Naive thymus-derived CD8-positive, alpha-beta T cell (primary cell): ENCODE measurements at regions not wholly inside any gene's neighbourhood (a gene's known extent, or its start where the extent isn't known, plus 50 kb on each side); places are given as distances from the start of the nearest gene placed in this dataset.
"Not testable (repeated sequence)": the region's sequence is repeated elsewhere in the genome, so short reads cannot be mapped to it uniquely, and the experiment has no call there.

Source experiments
- ATAC-seq, 2 donors: fragments of 150-1000 bp; cut with Tn5 transposase in 1 of 2; sonication (Bioruptor Pico), chemical (Tn5 transposase) in 1 of 2; 1 replicate in 1 of 2; 2 replicates in 1 of 2; pipeline ENCODE4 v1.10.0; 2021; ENCODE audit warnings: mild to moderate bottlenecking in 2 of 2, moderate library complexity in 2 of 2
- POLR2A ChIA-PET: fragments of 350-600 bp; sonication (Branson Sonifier 250); formaldehyde crosslinking; loops from one replicate; lab custom pipeline; 2021; ENCODE audit warnings: antibody characterized with exemption; lab: Charles Lee
- DNase-seq, 10 donors: peaks; one replicate each; pipeline versions ENCODE4 v3.0.0 to v3.0.0-alpha.2; 2020 to 2022
- H3K27ac Mint-ChIP-seq, 10 donors: one replicate each; pipeline ENCODE4 v1.8.0; 2020 to 2022; ENCODE audit warnings: mild to moderate bottlenecking in 10 of 10, mixed read lengths in 10 of 10, moderate library complexity in 4 of 10, inconsistent platforms in 1 of 10
- H3K27me3 Mint-ChIP-seq, 5 donors: one replicate each; pipeline ENCODE4 v1.8.0; 2021 to 2022; ENCODE audit warnings: mixed read lengths in 5 of 5
- H3K36me3 Mint-ChIP-seq, 3 donors: one replicate each; pipeline ENCODE4 v1.8.0; 2020 to 2022; ENCODE audit warnings: mixed read lengths in 3 of 3, mild to moderate bottlenecking in 2 of 3, inconsistent platforms in 1 of 3
- H3K4me1 Mint-ChIP-seq, 4 donors: one replicate each; pipeline ENCODE4 v1.8.0; 2021 to 2022; ENCODE audit warnings: mixed read lengths in 4 of 4
- H3K4me3 Mint-ChIP-seq, 10 donors: one replicate each; pipeline ENCODE4 v1.8.0; 2020 to 2022; ENCODE audit warnings: mild to moderate bottlenecking in 10 of 10, mixed read lengths in 10 of 10, moderate library complexity in 6 of 10, inconsistent platforms in 1 of 10
- H3K9me3 Mint-ChIP-seq, 9 donors: one replicate each; pipeline ENCODE4 v1.8.0; 2020 to 2022; ENCODE audit warnings: mixed read lengths in 9 of 9, mild to moderate bottlenecking in 3 of 9, inconsistent platforms in 1 of 9, moderate library complexity in 1 of 9

GRCh38 chr2:14074691-14075090 lies 557.8 kb upstream of the LRATD1 start:
- DNase-seq (no peak), ATAC-seq (no peak)
- Mint-ChIP-seq H3K36me3 (no peaks in the 10 kb centered on the region), H3K4me3 (no peak overlapping the region), H3K27ac (no peak overlapping the region), H3K27me3 (no peaks in the 10 kb centered on the region), H3K9me3 (peaks cover 0 to 33% (median 8%) of the 10 kb centered on the region in 9 donors), H3K4me1 (no peaks in the 10 kb centered on the region)
- POLR2A ChIA-PET = no interaction called here

DNA sequence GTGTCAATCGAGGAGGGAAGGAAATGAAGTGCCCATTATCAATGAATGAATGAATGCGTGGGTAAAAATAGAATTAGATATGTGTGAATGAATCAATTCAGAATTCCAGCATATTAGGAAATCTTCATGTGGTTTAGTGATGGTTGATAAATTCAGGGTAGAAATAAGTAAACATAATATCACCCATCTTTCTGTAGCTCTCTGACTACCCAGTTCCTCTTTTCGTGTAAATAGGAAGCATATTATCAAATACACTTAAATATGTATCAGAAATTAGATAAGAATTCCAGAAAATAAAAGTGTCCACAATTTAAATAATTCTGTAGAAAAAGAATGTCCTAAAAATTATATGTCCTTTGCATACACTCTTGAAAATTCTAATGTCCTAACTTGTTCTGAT lies 552.9 kb upstream of the LRATD1 start:
- Mint-ChIP-seq H3K27ac (no peak overlapping the region), H3K36me3 (no peaks in the 10 kb centered on the region), H3K4me3 (no peak overlapping the region), H3K9me3 (peaks cover under 1 to 41% (median 4%) of the 10 kb centered on the region in 9 donors), H3K27me3 (no peaks in the 10 kb centered on the region), H3K4me1 (no peaks in the 10 kb centered on the region)
- POLR2A ChIA-PET = no interaction called here
- ATAC-seq (no peak), DNase-seq (no peak)

- no peaks in the 10 kb centered on the region for H3K4me1 Mint-ChIP-seq
- H3K27me3 Mint-ChIP-seq = no peaks in the 10 kb centered on the region
- no peak overlapping the region for H3K27ac Mint-ChIP-seq
- ATAC-seq = no peak
- H3K36me3 Mint-ChIP-seq = no peaks in the 10 kb centered on the region
- DNase-seq = no peak
- POLR2A ChIA-PET = no interaction called here
- H3K9me3 Mint-ChIP-seq = peaks cover 5 to 33% (median 18%) of the 10 kb centered on the region in 9 donors
- H3K4me3 Mint-ChIP-seq = no peak overlapping the region
Measured at GRCh38 chr2:14081521-14081920, 551.0 kb upstream of the LRATD1 start.

DNA sequence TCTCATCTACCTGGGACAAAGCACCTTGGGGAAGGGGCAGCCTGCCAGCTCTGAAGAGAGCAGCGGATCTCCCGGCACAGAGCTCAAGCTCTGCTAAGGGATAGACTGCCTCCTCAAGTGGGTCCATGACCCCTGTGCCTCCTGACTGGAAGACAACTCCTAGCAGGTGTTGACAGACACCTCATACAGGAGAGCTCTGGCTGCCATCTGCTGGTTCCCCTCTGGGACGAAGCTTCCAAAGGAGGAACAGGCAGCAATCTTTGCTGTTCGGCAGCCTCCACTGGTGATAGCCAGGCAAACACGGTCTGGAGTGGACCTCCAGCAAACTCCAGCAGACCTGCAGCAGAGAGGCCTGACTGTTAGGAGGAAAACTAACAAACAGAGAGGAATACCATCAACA lies 549.9 kb upstream of the LRATD1 start:
- POLR2A ChIA-PET = no interaction called here
- Mint-ChIP-seq H3K27me3 (no peaks in the 10 kb centered on the region), H3K9me3 (peaks cover 7 to 33% (median 19%) of the 10 kb centered on the region in 9 donors), H3K4me1 (no peaks in the 10 kb centered on the region), H3K36me3 (no peaks in the 10 kb centered on the region), H3K27ac (no peak overlapping the region), H3K4me3 (no peak overlapping the region)
- no peak for ATAC-seq
- DNase-seq = no peak

- Mint-ChIP-seq H3K27ac (no peak overlapping the region), H3K4me1 (no peaks in the 10 kb centered on the region), H3K27me3 (no peaks in the 10 kb centered on the region), H3K9me3 (peaks cover 0 to 10% (median 4%) of the 10 kb centered on the region in 9 donors), H3K4me3 (no peak overlapping the region), H3K36me3 (no peaks in the 10 kb centered on the region)
- DNase-seq (no peak), ATAC-seq (no peak)
- POLR2A ChIA-PET = no interaction called here
Measured at GRCh38 chr2:14094592-14094991, 537.9 kb upstream of the LRATD1 start.

DNA sequence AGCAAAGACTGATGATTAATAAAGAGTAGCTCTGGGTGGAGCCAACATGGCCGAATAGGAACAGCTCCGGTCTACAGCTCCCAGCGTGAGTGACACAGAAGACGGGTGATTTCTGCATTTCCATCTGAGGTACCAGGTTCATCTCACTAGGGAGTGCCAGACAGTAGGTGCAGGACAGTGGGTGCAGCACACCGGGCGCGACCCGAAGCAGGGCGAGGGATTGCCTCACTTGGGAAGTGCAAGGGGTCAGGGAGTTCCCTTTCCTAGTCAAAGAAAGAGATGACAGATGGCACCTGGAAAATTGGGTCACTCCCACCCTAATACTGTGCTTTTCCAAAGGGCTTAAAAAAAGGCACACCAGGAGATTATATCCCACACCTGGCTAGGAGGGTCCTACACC lies 533.4 kb upstream of the LRATD1 start:
- H3K4me1 Mint-ChIP-seq, H3K36me3 Mint-ChIP-seq, H3K27ac Mint-ChIP-seq, POLR2A ChIA-PET, DNase-seq, H3K4me3 Mint-ChIP-seq, H3K27me3 Mint-ChIP-seq, ATAC-seq: not testable (repeated sequence)
- peaks cover 0 to 20% (median 3%) of the 10 kb centered on the region in 9 donors for H3K9me3 Mint-ChIP-seq

- POLR2A ChIA-PET = no interaction called here
- H3K9me3 Mint-ChIP-seq = peaks cover 0 to 10% (median 2%) of the 10 kb centered on the region in 9 donors
- no peaks in the 10 kb centered on the region for H3K27me3 Mint-ChIP-seq
- H3K36me3 Mint-ChIP-seq = no peaks in the 10 kb centered on the region
- H3K4me3 Mint-ChIP-seq = no peak overlapping the region
- H3K4me1 Mint-ChIP-seq = no peaks in the 10 kb centered on the region
- no peak overlapping the region for H3K27ac Mint-ChIP-seq
- ATAC-seq (no peak), DNase-seq (no peak)
Measured at GRCh38 chr2:14114275-14114674, 518.2 kb upstream of the LRATD1 start.

- H3K36me3 Mint-ChIP-seq = no peaks in the 10 kb centered on the region
- no peak overlapping the region for H3K27ac Mint-ChIP-seq
- no peaks in the 10 kb centered on the region for H3K27me3 Mint-ChIP-seq
- ATAC-seq (no peak), DNase-seq (no peak)
- no peak overlapping the region for H3K4me3 Mint-ChIP-seq
- peaks cover 0 to 14% (median 4%) of the 10 kb centered on the region in 9 donors for H3K9me3 Mint-ChIP-seq
- H3K4me1 Mint-ChIP-seq = no peaks in the 10 kb centered on the region
- POLR2A ChIA-PET = no interaction called here
Measured at GRCh38 chr2:14120376-14120775, 512.1 kb upstream of the LRATD1 start.

DNA sequence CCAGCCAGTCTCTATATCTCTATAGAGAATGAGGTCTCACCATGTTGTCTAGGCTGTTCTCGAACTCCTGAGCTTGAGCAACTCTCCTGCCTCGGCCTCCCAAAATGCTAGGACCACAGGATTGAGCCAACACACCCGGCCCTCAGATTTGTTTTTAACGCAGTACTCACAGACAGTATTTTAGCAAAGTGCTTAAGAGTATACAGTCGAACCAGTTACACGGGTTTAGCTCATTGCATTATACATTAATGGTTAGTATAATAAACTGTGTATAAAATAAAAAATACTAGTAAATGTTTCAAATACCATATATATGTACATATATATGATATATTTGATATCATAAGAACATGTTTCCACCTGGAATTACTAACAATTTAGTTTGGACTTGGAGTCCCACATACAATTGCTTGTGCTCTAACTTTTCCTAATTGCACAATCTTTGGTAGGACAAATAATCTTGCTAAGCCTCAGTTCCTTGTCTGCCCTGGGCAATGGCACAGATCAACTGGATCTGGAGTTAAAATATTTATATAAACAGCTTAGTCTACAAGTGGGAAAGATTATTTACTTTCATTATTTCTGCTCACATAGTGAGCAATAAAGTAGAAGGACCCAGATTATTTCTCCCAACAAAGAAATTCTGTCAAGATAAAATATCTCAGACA lies 508.9 kb upstream of the LRATD1 start:
- ATAC-seq (no peak), DNase-seq (no peak)
- peaks cover 0 to 20% (median 12%) of the 10 kb centered on the region in 9 donors for H3K9me3 Mint-ChIP-seq
- H3K36me3 Mint-ChIP-seq = peaks cover 0 to 4% (median 0%) of the 10 kb centered on the region in 3 donors
- H3K27ac Mint-ChIP-seq = no peak overlapping the region
- no peaks in the 10 kb centered on the region for H3K27me3 Mint-ChIP-seq
- POLR2A ChIA-PET = no interaction called here
- no peak overlapping the region for H3K4me3 Mint-ChIP-seq
- no peaks in the 10 kb centered on the region for H3K4me1 Mint-ChIP-seq

DNA sequence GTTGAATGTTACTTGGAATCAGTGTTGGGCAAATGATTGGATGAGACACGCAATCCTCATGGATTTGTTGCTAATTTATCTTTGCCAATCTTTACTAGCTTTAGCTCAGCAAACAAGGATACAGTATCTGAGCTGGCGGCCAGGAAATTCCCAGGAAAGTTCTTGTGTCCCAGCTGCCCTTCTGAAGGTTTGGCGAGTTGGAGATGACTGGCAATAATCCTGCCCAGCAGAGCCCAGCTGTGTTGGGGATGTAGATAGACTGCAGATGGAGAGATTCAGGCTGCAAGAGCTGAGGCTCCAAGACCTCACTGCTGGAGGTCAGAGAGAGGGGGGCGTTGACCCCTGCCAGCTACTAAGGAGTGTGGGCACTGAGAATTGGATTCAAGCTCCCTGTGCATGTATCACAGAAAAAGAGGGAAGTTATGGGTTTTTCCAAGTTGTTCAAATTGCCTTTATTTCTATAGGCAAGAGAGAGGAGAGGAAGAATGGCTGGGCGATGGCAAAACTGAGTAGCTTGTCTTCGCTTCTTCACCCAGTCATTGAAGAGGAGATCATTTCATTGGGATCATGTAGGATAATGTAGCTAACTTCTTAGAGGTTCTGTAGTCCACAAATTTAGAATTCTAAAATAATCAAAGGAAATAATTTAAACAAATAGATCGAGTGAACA lies 506.8 kb upstream of the LRATD1 start:
- Mint-ChIP-seq H3K9me3 (peaks cover 0 to 18% (median 10%) of the 10 kb centered on the region in 9 donors), H3K4me1 (no peaks in the 10 kb centered on the region), H3K36me3 (peaks cover 0 to 4% (median 0%) of the 10 kb centered on the region in 3 donors), H3K4me3 (no peak overlapping the region), H3K27ac (no peak overlapping the region), H3K27me3 (no peaks in the 10 kb centered on the region)
- DNase-seq (no peak), ATAC-seq (no peak)
- POLR2A ChIA-PET = no interaction called here

DNA sequence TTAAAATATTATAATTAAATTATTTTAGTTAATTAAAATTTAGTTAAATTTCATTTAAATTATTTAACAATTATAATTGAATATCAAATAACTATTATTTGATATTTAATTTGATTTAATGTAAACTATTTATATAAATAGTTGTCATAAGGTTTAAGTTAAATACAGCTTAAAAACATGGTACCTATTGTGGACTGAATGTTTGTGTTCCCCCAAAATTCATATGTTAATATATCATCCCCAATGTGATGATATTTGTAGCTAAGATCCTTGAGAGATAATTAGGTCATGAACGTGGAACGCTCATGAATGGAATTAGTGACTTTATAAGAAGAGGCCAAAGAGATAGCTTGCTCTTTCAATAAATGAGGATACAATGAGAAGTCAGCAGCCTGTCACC lies 505.7 kb upstream of the LRATD1 start:
- Mint-ChIP-seq H3K4me3 (no peak overlapping the region), H3K27me3 (no peaks in the 10 kb centered on the region), H3K36me3 (peaks cover 0 to 4% (median 0%) of the 10 kb centered on the region in 3 donors), H3K27ac (no peak overlapping the region), H3K9me3 (peaks cover 0 to 18% (median 8%) of the 10 kb centered on the region in 9 donors), H3K4me1 (no peaks in the 10 kb centered on the region)
- ATAC-seq (no peak), DNase-seq (no peak)
- POLR2A ChIA-PET = no interaction called here

DNA sequence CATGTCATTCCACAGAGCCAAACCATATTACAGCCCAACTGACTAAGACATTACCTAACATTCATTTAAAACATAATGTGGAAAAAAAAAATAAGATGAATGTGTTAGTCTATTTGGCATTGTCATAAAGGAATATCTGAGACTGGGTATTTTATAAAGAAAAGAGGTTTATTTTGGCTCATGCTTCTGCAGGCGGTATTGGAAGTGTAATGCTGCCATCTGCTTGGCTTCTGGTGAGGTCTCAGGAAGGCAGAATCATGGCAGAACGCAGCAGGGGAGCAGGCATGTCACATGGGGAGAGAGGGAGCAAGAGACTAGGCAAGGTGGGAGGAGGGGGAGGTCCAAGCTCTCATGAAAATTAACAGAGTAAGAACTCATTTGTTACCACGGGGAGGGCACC lies 504.8 kb upstream of the LRATD1 start:
- no peaks in the 10 kb centered on the region for H3K27me3 Mint-ChIP-seq
- no peaks in the 10 kb centered on the region for H3K4me1 Mint-ChIP-seq
- DNase-seq (no peak), ATAC-seq (no peak)
- peaks cover 0 to 4% (median 0%) of the 10 kb centered on the region in 3 donors for H3K36me3 Mint-ChIP-seq
- no peak overlapping the region for H3K4me3 Mint-ChIP-seq
- H3K9me3 Mint-ChIP-seq = peaks cover 0 to 23% (median 8%) of the 10 kb centered on the region in 9 donors
- H3K27ac Mint-ChIP-seq = peak overlapping the region in 1 of 10 donors; percentile 19
- POLR2A ChIA-PET = no interaction called here

DNA sequence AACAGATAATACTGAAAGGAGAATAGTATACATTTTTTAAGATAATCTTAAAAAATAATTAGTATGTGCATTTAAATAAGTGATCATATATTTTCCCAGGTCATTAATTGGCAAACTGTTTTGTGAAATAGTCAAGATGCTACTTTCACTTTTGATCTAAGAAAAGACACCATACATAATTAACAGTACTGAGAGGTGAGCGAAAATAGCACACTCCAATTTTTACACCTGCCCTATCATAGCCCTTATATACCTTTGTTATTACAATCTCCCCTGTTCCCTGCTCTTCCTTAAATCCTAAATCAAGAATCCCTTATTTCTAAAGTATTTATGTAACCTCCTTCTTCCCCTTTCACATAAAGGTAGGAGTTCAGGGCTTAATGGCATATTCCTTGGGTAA lies 500.1 kb upstream of the LRATD1 start:
- no peak for DNase-seq
- H3K4me1 Mint-ChIP-seq = no peaks in the 10 kb centered on the region
- POLR2A ChIA-PET = no interaction called here
- H3K9me3 Mint-ChIP-seq = peaks cover 0 to 42% (median 7%) of the 10 kb centered on the region in 9 donors
- no peak overlapping the region for H3K27ac Mint-ChIP-seq
- ATAC-seq = no peak
- peaks cover 0 to 4% (median 0%) of the 10 kb centered on the region in 3 donors for H3K36me3 Mint-ChIP-seq
- H3K4me3 Mint-ChIP-seq = no peak overlapping the region
- H3K27me3 Mint-ChIP-seq = no peaks in the 10 kb centered on the region
